ENCODE measurements at regions not wholly inside any gene's neighbourhood (a gene's known extent, or its start where the extent isn't known, plus 50 kb on each side); places are given as distances from the start of the nearest gene placed in this dataset.
"Not testable (repeated sequence)": the region's sequence is repeated elsewhere in the genome, so short reads cannot be mapped to it uniquely, and the experiment has no call there.

DNA sequence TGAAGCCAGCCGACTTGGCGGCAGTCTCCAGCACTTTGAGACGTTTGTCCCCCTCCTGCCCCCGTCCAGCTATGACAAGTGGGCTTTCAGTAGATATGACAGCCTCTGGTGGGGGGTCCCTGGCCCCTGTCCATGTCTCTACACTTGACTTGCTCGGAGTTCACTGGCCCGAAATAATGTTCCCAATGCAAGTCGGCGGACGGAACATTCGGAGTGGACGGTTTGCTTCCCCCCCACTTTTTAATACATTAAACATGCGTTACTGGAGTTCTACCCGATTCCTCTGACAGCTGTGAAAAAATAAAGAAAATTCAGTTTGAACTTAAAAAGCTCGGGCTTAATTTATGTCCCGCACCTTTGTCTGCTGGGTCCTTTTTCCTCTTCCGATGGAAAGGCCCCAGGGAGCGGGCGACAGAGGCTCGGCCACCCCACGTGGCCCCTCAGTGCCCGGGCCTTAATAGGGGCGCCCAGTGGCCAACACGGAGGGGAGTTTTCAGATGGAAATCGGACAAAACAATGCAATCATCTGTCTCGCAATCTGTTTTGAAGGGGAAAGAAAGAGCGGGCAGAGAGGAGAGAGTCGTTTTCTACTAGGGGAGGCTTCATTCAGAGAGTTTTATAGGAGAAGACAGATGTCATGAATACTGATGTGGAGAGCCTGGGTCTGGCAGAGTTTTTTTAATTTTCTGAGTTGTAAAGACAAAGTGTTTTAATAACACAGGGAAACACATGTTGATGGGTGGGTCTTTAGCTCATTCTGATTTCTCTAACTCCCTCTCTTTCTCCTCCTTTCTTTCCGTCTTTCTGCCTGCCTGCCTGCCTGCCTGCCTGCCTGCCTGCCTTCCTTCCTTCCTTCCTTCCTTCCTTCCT lies 50.2 kb downstream of the SMIM38 start:
- no peak for DNase-seq

DNA sequence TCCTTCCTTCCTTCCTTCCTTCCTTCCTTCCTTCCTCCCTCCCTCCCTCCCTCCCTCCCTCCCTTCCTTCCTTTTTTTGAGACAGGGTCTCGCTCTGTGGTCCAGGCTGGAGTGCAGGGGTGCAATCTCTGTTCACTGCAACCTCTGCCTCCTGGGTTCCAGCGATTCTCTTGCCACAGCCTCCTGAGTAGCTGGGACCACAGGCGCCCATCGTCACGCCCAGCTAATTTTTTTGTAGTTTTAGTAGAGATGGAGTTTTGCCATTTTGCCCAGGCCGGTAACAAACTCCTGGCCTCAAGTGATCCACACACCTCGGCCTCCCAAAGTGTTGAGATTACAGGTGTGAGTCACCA lies 50.9 kb downstream of the SMIM38 start:
- not testable (repeated sequence) for DNase-seq

DNA sequence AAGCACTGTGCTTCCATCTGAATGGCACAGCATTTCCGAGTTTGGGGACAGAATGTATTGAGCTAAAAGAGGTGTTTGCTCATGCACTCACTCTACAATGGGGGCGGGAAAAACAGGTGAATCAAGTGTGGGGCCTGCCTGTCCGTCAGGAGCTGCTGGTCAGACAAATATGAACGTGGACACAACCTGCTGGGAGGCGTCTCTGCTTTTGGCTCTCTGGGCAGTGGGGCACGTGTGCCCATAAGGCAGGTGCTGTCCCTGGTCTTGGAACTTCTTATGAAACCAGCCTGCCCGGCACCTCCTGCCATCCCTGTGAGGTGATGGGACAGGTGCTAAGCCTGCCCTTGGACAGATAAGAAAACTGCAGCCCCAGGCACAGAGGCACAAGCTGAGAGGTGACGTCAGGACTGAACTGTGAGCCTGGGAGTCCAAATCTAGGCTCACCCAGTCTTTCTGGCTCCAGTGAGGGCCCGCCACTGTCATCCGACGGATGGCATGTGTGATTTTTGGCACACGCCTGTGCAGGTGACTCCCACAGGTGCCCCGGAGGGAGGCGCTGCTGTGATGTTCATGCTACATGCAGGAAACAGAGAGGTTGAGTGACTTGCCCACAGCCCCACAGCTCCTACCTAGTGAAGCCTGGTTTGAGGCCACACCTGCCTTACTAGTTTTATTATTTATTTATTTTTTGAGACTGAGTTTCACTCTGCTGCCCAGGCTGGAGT lies 51.6 kb downstream of the SMIM38 start:
- no peak for DNase-seq

DNA sequence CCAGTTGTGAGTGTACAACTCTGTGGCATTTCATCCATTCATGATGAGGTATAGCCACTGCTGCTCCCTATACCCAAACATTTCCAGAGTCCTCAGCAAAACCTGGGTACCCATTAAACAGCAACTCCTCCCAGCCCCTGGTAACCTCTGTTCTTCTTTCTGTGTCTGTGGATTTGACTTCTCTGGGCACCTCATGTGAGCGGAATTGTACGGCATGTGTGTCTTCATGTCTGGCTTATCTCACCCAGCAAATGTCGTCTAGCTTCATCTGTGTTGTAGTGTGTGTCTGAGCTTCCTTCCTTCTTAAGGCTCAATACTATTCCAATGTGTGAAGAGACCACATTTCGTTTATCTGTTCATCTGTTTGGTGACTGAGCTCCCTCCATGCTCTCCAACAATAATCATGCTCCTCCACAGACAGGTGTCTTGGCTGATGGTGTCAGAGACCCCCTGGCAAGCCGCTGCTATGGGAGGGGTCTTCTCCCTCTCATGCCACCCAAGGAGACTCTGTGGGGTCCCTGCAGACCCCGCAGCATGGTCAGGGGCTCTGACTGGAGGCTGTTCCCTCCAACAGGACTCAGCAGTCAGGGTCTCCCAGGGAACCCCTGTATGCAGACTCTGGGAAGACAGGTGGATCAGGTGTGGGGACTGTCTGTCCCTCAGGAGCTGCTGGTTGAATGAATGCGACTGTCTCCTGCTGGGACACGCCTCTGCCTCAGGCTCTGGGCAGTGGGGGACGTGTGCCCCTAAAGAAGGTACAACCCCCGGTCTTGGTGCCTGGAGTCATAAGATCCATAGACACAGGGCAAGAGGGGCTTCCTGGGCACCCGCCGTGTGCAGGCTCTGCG lies 52.7 kb downstream of the SMIM38 start:
- DNase-seq, result no peak

DNA sequence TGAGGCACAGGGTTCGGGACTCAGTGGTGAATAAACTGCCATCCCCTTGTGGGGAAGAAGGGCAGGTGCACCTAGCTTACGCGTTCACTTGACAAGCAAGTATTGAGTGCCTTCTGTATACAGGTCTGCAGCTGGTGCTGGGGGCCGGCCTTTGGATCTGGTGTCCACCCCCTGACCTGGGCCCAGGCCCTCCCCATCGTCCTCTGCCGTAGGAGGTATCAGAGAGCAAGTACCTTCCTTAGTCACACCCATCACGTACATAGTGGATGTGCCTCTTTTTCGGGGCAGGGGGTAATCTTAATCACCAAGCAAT lies 53.3 kb downstream of the SMIM38 start:
- DNase-seq, result no peak

DNA sequence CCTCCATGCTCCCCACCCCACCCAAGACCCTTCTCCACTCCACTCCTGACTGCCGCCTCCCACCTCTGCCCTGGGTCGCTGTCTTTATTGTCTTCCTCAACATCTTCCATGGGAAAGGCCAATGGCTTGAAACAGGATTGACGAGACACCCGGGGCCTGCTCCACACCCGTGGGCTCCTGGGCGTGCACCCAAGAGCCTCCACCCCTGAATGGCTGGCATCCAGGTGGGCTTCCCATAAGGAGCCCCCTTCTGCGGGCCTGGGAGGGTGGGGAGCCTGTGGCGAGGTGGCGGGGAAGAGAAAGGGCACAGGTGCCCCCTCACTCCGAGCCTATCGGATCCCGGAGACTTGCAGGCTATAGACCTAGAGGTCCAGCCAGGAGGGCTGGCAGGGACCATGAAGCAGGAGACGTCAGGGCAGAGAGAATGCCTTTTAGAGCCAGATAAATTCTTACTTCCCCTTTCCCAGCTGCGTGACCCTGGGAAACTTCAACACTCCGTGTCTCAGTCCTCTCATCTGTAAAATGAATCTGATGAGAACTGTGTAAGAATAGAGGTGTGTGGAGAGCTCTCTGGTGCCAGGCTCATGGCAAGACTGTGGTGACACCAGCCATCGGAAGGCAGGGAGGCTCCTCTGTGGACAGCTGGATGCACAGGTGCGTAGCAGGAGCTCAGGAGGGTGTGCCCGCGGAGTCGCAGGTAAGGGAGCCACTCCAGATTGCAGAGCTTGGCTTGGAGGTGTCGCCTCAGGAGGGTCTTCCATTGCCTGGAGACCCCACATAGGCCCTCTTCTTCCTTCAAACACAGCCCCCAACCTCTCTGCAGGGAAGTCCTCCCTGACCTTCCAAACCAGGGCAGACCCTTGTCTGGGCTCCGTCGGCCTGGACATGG lies 53.9 kb downstream of the SMIM38 start:
- DNase-seq, result no peak

DNA sequence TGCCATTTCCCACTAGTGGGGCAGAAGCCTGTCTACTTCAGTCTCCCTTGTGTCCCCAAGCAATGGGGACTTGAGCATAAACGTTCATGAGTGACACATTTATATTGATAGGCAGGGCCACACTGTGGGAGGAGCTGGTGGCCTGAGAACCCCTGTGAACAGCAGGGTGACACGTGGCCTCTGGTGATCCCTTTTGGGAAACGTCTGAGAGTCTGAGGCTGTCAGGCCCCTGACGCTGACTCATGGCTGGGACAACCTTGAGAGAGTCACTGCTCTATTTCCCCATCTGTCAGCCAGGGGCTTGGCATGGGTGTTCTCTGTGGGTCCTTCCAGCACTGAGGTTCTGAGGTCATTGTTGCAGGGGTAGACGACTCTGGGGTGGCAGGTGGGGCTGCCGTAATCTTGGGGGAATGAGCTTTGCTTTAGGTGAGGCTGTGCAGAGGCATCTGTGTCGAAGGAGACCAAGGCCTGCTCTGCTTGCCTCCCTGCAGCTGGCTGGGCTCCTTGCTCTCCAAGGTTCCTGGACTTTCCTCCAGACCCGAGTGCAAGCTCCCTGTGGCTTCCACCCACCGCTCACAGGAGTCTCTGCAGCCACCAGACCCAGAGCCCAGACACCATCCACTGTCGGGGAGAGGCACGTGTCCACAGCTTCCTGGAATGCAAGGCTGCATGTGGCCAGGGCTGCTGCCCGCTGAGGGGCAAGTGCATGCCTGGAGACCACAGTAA lies 54.7 kb downstream of the SMIM38 start:
- peak; percentile 56 for DNase-seq

DNA sequence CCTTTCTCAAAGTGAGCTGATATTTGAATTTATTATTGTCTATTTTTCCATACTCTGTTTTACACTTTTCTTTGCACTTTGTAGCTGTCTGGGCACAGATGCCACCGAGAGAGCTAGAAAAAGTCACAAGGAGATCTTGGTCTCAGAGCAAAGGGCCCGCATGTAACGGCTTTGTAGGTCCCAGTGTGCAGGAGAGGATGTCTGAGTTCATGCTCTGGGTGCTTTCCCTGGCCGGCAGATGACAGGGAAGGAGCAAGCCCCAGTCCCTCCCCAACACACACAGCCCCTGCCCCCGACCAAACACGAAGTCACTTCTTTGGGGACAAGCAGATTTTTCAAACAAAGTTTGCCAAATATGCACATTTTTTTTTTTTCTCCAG lies 55.8 kb downstream of the SMIM38 start:
- no peak for DNase-seq

DNA sequence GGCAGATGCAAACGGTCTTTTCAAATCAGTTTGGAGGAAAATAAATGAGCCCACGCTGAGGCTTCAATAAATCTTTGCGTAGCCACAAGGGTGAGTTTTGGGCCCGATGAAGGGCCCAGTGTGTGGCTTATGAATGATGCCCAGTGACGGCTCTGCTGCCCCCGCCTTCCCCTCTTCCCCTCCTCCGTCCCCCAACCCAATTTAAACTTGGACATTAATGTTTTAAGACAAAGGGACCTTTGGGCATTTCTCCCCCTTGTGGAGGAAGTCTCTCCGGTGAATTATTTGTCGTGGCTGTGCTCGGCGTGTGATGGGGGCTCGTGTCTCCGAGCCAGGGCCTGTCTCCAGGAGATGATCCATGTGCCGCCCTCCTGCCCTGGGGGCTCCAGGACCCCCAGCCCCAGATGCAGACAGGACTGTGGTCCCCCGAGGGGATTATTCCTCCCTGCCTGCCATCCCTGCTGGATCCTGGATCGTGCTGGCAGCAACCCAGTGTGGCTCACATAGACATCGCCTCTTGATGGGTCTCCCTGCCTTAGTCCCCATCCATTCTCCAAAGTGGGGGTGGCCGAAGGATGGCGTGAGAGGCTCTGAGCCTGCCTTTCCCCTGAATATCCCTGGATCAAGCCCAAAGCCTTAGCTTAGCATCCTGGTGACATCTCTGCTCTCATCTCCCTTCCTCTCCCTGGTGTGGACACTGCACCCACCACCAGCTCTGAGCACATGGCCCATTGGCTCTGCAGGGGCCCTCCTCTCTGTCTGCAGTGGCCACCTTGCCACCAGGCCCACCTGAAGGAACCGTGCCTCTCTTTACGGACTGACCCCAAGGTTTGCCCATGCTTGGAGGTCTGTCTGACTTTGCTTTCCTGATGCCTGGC lies 56.4 kb downstream of the SMIM38 start:
- DNase-seq, result no peak

DNA sequence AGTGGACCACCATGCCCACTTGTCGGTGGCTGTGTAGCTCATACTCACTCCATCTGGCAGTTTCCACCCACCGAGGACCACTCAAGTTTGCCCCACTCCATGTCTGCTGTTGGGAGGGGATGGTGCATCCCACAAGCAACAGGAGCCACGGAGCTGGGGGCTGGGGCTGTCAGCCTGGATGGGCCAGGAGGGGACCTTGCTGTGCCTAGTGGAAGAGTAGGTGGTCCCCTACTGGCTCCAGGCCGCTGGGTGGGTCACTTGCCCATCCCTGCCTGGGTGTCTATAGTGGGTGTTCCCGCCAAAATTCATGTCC lies 57.0 kb downstream of the SMIM38 start:
- no peak for DNase-seq

DNA sequence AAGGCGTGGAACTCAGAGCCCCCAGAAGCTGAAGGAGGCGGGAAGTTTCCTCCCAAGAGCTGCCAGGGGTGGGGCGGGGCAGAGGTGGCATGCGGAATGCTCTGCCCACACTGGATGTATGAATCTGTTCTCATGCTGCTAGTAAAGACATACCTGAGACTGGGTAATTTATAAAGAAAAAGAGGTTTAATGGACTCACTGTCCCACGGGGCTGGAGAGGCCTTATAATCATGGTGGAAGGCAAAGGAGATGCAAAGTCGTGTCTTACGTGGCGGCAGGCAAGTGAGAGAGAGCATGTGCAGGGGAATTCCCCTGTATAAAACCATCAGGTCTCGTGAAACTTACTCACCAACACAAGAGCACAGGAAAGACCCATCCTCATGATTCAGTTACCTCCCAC lies 57.6 kb downstream of the SMIM38 start:
- peak; percentile 45 for DNase-seq

DNA sequence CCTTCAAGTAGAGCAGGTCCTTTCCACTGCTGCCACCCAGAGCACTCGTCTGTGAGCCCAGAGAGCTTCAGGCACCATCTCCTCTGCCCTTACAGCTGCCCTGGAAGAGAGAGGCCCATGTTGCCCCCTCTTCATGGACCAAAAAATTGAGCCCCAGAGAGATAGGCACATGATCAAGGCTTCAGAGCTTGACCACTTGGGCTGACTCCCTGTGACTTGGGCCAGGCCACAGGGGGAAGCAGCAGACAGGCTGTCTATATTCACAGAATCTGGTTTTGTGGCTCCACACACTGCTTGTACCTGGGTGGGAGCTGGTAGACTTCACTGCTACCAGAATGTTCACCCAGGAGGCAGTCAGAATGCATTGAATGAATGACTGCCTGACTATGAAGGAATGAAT lies 58.2 kb downstream of the SMIM38 start:
- DNase-seq, result no peak

DNA sequence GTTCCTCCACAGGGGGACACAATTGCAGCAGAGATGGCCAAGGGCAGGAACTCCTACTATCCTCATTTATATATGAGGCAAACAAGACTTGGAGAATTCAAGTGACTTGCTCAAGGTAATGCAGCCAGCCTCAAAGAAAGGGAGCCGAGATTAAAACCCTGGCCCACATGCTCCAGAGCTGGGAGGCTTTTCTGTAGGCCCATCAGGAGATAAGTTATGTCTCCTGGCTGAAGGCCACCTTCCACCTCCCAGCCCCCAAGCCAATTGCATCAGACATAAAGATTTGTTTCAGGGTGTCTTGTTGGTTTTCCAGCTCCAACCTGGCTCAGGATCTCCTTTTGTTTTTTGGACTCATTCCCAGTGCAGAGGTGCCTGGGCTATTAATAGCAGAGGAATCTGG lies 59.5 kb downstream of the SMIM38 start:
- DNase-seq, result no peak

DNA sequence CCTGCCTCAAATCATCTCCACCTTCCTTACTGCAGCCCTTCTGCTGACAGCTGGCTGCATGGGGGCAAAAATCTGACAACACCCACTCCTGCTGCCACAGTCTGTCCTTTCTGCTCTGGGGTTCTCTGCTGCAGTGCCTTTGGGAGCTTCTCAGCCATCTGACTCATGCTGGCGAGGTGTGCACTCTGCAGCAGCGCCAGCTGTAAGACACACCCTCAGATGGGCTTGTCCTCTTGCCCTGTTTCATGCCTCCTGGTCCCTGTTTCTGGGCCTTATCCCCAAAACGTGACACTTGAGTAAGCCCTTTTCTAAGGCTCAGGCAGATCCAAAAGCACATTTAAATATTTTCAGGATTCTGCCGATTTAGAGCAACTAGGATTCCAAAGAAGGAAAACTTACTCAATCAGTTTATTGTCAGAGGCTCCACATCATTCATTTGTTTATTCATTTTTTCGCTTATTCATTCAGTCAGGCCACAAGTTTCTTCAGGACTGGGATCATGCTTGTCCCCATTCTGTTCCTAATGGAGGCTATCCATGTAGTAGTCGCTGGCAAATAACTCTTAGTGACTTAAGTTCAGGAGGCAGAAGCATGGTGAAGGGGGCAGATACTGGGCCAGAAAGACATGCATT lies 60.2 kb downstream of the SMIM38 start:
- DNase-seq, result no peak

DNA sequence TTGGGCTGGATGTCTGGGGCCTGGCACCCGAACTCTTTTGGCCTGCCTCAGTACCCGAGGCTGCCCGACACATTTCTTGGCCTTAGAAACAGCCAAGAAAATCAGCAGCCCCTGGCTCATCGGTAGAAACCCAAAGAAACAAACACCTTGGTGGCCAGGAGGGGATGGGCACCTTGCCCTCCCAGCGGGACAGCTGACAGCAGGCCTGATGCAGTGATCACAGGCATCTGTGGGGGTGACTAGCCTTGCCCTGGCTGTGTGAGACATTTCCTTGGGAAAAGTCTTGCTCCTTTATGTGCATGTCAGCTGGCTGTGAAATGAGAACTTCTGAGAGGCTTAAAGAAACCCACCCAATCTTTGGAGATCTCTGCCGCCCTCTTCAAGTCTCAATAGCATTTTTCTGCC lies 60.9 kb downstream of the SMIM38 start:
- DNase-seq, result no peak

DNA sequence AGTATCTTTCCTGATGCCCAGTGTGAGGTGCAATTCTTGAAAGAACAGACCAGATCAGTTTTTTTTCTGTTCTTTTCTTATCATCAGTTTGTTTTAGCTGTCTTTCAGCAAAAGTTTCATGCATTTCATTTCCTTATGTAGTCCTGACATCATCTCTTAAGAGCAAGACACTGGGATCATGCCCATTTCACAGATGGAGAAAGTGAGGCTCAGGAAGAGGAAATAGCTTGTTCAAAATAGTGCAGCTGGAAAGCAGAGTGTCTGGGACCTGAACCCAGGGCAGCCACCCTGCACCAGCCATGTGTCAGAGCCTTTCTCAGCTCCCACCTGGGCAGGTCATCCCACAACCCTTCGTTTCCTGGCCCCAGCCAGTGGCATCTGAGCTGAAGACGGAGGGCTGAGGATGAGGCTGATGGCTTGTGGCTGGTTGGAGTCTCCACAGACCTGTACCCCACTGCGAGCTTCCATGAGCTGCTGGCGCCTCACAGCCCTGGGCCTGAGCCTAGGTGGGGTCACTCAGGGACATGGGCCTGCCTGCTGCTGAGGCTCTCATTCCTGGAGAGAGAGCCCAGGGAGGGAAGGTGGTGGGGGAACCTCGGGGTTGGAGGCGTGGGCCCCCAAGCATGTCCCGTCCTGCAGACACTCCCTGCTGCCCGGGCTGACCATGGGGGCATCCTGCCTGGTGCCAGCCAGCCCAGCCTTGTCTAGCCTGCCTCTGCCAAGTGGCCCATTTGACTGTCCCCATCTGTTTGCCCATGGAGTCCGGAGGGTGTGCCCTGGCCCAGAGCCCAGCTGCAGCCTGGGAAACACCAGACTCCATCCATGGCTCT lies 61.8 kb downstream of the SMIM38 start:
- no peak for DNase-seq

DNA sequence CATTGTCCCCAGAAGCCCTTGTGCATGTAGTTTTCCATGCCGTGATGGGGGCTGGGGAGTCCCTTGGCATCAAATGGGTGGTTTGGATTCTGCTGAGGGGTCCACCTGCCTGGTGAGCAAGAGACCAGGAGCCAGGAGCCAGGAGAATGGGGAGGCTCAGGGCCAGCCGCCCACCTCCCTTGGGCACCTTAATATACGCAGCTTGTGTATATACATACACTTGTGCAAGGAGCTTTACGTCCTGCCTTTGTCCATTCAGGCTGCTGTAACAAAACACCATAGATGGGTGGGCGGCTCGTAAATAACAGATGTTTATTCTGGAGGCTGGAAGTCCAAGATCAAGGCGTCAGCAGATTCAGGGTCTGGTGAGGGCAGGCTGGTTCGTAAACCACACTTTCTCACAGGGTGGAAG lies 62.5 kb downstream of the SMIM38 start:
- DNase-seq, result no peak

DNA sequence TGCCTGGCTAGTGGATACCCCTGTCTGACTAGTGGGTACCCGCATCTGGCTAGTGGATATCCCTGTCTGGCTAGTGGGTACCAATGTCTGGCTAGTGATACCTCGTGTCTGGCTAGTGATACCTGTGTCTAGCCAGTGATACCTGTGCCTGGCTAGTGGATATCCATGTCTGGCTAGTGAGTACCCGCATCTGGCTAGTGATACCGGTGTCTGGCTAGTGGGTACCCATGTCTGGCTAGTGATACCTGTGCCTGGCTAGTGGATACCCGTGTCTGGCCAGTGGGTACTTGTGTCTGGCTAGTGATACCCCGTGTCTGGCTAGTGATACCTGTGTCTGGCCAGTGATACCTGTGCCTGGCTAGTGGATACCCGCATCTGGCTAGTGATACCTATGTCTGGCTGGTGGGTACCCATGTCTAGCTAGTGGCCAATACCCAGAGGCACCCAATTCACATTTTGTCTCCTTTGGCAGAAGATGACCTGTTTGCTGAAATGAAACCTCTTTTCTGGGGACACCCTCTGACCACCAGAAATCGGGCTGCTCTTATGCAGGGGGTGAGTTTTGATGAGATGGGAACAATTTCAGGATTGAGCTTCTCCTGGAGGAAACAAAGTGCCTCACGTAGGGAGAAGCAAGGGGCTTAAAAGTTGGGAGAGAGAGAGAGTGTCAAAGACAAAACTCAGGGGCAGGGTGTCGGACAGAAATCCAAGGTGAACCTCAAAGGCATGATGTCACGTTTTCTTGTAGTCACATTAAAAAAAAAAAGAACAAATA lies 63.4 kb downstream of the SMIM38 start:
- no peak for DNase-seq

DNA sequence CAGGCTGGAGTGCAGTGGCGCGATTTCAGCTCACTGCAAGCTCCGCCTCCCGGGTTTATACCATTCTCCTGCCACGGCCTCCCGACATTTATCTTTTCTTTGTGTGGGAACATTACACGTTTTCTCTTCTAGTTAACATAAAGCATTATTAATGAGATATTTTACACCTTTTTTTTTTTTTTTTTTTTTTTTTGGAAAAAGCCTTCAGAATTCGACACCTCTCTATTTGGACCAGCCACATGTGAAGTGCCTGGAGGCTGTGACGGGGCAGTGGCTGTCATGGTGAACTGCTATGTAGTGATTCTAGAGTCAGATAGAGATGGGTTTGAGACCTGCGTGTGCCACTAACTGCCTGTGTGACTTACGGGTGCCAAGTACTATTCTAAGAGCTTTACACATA lies 64.3 kb downstream of the SMIM38 start:
- no peak for DNase-seq

All from stimulated activated CD4-positive, alpha-beta T cell treated with anti-CD3 and anti-CD28 coated beads, Interleukin-1b, Interleukin-23, amount 100 ng/mL, for 48 hours (primary cell).